ENCODE measurements at regions not wholly inside any gene's neighbourhood (a gene's known extent, or its start where the extent isn't known, plus 50 kb on each side); places are given as distances from the start of the nearest gene placed in this dataset.
A peak's percentile ranks its signal among the peaks of the same experiment; 100 is the strongest.
"Not testable (repeated sequence)": the region's sequence is repeated elsewhere in the genome, so short reads cannot be mapped to it uniquely, and the experiment has no call there.

- in situ Hi-C loops (cut with HindIII; ENCODE audit: low sequenced_read_pairs), result no loop called here
- H3K4me3 ChIP-seq (ENCODE audit: low read depth, low read length), result no peak overlapping the region
- TF ChIP-seq CTCF (IDR thresholded peaks at IDR 0.05; ENCODE audit: low read depth, low read length), result no peak
- no peak for DNase-seq (ENCODE audit: low read depth, low spot score)
Observed at GRCh38 chr5:36458746-36459145, 147.7 kb upstream of the SLC1A3 start.

- in situ Hi-C loops (cut with HindIII; ENCODE audit: low sequenced_read_pairs), result no loop called here
- no peak overlapping the region for H3K4me3 ChIP-seq (ENCODE audit: low read depth, low read length)
- no peak for DNase-seq (ENCODE audit: low read depth, low spot score)
- peak; percentile 29 for TF ChIP-seq CTCF (IDR thresholded peaks at IDR 0.05; ENCODE audit: low read depth, low read length)
Observed at GRCh38 chr5:36459176-36460135, 146.9 kb upstream of the SLC1A3 start.

GRCh38 chr5:36462295-36463021, 143.9 kb upstream of the SLC1A3 start:
- no peak for TF ChIP-seq CTCF (IDR thresholded peaks at IDR 0.05; ENCODE audit: low read depth, low read length)
- peak; percentile 30 for DNase-seq (ENCODE audit: low read depth, low spot score)
- no peak overlapping the region for H3K4me3 ChIP-seq (ENCODE audit: low read depth, low read length)
- in situ Hi-C loops (cut with HindIII; ENCODE audit: low sequenced_read_pairs), result no loop called here

GRCh38 chr5:36475942-36476341, 130.5 kb upstream of the SLC1A3 start:
- H3K4me3 ChIP-seq (ENCODE audit: low read depth, low read length); in situ Hi-C loops (cut with HindIII; ENCODE audit: low sequenced_read_pairs); DNase-seq (ENCODE audit: low read depth, low spot score): not testable (repeated sequence)

GRCh38 chr5:36478646-36479317, 127.6 kb upstream of the SLC1A3 start:
- H3K4me3 ChIP-seq (ENCODE audit: low read depth, low read length), result no peak overlapping the region
- DNase-seq (ENCODE audit: low read depth, low spot score), result peak; percentile 36
- in situ Hi-C loops (cut with HindIII; ENCODE audit: low sequenced_read_pairs), result no loop called here
- no peak for TF ChIP-seq CTCF (IDR thresholded peaks at IDR 0.05; ENCODE audit: low read depth, low read length)

GRCh38 chr5:36481454-36482120, 124.8 kb upstream of the SLC1A3 start:
- in situ Hi-C loops (cut with HindIII; ENCODE audit: low sequenced_read_pairs), result no loop called here
- no peak overlapping the region for H3K4me3 ChIP-seq (ENCODE audit: low read depth, low read length)
- no peak for TF ChIP-seq CTCF (IDR thresholded peaks at IDR 0.05; ENCODE audit: low read depth, low read length)
- DNase-seq (ENCODE audit: low read depth, low spot score), result no peak

Measured in astrocyte of the spinal cord (primary cell).